D721Med (cell line): ENCODE measurements at regions not wholly inside any gene's neighbourhood (a gene's known extent, or its start where the extent isn't known, plus 50 kb on each side); places are given as distances from the start of the nearest gene placed in this dataset.

Experiments
- DNase-seq: peaks from one replicate; pipeline ENCODE4 v3.0.0; 2011; ENCODE audit warnings: low spot score; ENCODE audit not compliant: insufficient read length
- FAIRE-seq: peaks from 2 replicates; lab custom pipeline; 2011; peaks lifted over from hg19 to GRCh38; lab: Jason Lieb, UNC
- TF ChIP-seq, protein P1 (sequence below): IDR thresholded peaks from 2 replicates; pipeline ENCODE4 v1.5.1; 2012; ENCODE audit warnings: mild to moderate bottlenecking, control low read depth; ENCODE audit not compliant: insufficient read depth; ENCODE audit errors: missing control alignments

DNA sequence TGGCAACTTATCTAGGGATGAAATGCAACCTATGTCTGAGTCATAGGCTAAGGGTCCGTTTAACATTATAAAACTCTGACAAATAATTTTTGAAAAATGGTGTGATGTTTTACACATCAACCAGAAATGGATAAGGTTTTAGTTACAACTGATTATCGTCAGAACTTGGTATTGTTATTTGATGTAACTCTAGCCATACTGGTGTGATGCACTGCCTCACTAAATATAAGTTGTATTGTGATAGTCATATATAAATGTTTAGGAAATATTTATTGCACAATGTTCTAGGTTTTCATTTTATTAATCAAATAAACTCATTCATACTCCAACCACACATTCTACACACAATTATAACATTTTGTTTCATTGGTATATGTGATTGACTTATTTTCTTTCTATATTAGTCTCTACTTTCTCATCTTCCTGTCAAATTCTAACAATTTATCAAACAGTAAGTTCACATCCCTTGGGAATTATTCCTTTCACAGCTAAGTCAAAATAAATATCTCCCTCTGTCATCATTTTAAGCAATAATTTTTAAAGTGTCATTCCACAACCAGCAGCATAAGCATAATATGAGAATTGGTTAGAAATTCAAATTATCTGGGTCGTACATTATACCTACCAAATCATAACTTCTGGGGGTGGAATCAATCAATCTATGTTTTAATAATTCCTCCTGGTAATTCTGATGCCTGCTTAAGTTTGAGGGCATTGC is 873.9 kb downstream of the SLITRK1 start:
- TF ChIP-seq, protein P1, sequence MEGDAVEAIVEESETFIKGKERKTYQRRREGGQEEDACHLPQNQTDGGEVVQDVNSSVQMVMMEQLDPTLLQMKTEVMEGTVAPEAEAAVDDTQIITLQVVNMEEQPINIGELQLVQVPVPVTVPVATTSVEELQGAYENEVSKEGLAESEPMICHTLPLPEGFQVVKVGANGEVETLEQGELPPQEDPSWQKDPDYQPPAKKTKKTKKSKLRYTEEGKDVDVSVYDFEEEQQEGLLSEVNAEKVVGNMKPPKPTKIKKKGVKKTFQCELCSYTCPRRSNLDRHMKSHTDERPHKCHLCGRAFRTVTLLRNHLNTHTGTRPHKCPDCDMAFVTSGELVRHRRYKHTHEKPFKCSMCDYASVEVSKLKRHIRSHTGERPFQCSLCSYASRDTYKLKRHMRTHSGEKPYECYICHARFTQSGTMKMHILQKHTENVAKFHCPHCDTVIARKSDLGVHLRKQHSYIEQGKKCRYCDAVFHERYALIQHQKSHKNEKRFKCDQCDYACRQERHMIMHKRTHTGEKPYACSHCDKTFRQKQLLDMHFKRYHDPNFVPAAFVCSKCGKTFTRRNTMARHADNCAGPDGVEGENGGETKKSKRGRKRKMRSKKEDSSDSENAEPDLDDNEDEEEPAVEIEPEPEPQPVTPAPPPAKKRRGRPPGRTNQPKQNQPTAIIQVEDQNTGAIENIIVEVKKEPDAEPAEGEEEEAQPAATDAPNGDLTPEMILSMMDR, result no peak
- FAIRE-seq, result no peak
- DNase-seq, result no peak

DNA sequence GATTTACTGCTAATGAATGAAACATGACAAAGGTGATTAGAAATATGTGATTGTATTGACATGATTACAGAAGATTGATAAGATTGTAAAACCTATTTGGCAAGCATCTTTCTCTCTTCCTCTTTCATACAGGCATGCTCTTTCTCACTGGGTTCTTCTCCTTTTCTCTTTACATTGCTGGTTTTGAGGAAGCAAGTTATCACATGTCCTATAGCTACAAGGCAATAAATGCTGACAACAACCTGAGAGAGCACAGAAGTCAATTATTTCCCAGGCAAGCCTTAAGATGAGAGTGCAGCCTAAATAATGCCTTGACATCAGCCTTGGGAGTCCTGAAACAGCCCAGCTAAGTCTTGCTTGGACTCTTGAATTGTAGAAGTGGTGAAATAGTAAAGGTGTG is 875.0 kb downstream of the SLITRK1 start:
- DNase-seq (no peak), FAIRE-seq (no peak)
- TF ChIP-seq, protein P1, result no peak

DNA sequence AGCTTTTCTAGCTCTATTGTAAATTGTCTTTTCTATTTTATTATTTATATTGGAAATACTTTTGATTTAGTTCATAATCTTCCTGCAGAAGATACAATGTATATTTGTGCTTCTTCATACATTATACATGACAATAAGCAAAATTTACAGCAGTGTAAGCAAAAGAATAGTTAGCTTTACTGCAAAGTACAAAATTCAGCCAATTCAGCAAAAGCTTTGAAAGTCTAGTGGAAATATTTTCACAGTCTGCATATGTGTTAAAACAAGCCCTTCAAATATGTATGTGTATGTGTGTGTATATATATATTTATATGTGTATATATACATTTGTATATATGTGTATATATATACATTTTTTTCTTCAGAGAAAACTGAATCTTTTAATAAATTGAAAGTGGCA is 879.1 kb downstream of the SLITRK1 start:
- TF ChIP-seq, protein P1, result no peak
- FAIRE-seq, result no peak
- DNase-seq, result no peak

DNA sequence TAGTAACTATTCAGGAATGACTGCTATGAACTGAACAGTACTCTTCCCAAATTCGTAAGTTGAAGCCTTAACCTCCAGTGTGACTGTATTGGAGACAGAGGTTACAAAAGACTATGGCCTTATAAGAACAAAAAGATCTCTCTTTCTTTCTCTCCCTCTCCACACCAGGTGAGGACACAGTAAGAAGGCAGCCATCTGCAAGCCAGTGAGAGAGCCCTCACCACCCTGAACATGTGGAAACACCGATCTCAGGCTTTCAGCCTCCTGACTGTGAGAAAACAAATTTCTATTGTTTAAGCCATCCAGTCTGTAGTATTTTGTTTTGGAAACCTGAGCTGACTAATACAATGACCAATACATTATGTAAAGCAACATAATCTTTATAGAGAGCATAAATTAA is 888.9 kb downstream of the SLITRK1 start:
- peak; percentile 67 for FAIRE-seq
- no peak for DNase-seq
- TF ChIP-seq, protein P1, result no peak

DNA sequence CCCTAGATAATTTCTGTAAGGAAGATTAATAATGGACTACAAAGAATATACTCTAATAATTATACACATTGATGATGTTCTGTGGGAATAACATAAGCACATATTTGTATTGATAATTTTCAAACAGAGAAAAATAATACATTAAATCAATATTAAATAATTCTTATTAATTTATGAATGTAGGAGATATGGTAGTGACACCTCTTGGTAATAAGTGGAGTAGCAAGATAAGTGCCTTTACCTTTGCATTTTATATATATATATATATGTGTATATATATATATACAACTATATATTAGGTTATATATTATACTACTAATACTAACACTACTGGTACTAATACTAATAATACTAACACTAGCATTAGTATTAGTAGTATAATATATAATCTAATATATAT is 905.8 kb downstream of the SLITRK1 start:
- no peak for DNase-seq
- TF ChIP-seq, protein P1, result peak; percentile 5
- no peak for FAIRE-seq

DNA sequence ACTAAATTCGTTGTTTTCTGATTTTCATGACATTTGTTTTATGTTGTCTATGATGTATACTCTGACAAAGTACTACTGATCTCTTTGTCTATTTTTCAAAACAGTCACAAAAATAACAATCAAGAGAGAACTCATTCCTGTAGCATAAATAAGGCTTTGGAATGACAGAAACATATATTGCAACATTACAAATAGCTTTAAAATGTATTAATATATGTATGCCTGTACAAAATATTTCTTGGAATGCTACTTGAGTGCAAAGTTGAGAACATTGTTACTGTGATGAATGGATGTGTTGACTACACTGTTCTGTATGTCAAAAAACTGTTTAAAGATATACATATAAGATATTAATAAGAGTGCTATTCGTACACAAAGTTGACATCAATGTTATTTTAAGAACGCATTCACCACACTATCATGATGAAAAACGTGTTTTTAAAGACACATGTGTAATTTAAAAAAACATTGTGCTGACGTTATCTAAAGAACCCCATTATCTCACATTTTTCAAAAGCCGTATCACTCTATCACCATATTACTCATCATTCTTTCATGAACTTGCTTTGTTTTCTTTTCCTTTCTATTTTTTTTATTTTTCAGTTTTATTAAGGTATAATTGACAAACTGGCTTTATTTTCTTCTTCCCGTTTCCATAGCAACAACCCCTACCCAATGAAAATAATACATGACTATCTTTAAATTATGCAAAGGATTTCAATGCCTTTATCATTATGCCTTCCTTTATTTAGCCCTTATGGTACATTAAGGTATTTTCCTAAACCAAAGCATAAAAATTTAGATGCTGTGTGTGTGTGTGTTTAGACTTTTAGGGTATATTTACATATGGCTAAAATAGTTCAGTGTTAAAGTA is 918.8 kb downstream of the SLITRK1 start:
- TF ChIP-seq, protein P1, result no peak
- peak; percentile 6 for FAIRE-seq
- DNase-seq, result no peak

DNA sequence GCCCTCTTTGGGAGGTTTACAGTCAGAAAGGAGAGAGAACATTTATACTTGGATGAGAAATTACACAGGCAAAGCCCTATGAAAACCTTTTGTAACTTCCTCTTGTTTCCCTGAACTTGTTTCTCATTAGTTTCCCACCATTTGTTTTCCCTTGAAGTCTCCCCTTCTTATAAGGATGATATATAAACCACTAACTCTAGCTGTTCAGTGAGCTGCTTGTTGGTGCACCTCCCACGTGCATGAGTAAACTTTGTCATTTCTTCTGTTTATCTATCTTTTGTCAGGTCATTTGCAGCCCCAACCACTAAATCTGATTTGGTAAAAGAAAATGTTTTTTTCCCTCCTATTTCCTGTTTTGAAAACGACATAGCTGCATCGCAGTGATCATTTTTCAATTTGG is 919.9 kb downstream of the SLITRK1 start:
- DNase-seq, result no peak
- FAIRE-seq, result no peak
- TF ChIP-seq, protein P1, result no peak
